Astrocyte of the cerebellum (primary cell): ENCODE measurements at regions not wholly inside any gene's neighbourhood (a gene's known extent, or its start where the extent isn't known, plus 50 kb on each side); places are given as distances from the start of the nearest gene placed in this dataset.

ENCODE experiments used
- DNase-seq: peaks from one replicate; pipeline ENCODE4 v3.0.0-alpha.2; 2011; ENCODE audit warnings: low read depth
- H3K4me3 ChIP-seq: 2 replicates; pipeline ENCODE4 v1.5.1; 2011; ENCODE audit warnings: mild to moderate bottlenecking, low read depth, low read length, moderate library complexity
- CTCF ChIP-seq: IDR thresholded peaks from 2 replicates; pipeline ENCODE4 v1.5.1; 2012; ENCODE audit warnings: low read length, low read depth, moderate library complexity, mild to moderate bottlenecking; ENCODE audit errors: missing control alignments
- in situ Hi-C: cut with HindIII; loops from 2 replicates; pipeline ENCODE4 v1.10.0; 2017; ENCODE audit warnings: low sequenced_read_pairs

DNA sequence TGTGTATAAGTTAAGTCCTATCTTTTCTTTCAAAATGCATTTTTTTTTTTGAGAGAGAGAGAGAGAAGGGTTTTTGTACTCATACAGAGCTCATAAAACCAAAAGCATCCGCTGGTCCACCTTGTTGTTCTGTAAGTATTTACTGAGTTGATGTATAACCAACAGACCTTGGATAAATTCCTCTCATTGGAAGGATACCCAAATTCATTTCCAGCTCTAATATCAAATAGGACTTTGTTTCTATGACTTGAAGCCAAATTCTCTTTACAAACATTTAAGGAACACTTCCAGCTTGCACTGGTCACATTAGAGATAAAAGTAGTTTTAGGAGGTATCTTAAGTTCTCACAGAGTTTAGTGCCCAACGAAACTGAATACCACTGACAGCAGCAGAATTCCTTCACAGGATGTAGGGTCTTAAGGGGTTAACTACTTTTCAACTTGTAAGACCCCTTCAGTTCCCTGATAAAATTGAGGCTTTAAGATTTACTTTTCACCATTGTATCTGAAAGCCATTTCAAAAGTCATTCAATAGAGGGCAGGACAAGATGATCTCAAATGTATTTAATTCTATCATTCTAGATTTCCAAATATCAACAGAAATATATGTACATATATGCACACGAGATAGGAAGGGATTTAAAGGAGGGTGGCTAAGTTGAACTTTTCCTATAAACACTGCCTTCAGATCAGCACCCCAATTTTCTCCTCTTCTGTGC is 1398.5 kb upstream of the CELF4 start:
- in situ Hi-C loops, result no loop called here
- no peak for DNase-seq
- H3K4me3 ChIP-seq, result no peak overlapping the region
- TF ChIP-seq CTCF, result no peak

- no peak overlapping the region for H3K4me3 ChIP-seq
- in situ Hi-C loops, result no loop called here
- no peak for TF ChIP-seq CTCF
- DNase-seq, result no peak
These were observed 1396.3 kb upstream of the CELF4 start for GRCh38 chr18:38961880-38962279.

GRCh38 chr18:38957736-38958135 is 1392.1 kb upstream of the CELF4 start:
- in situ Hi-C loops, result no loop called here
- no peak for DNase-seq
- no peak overlapping the region for H3K4me3 ChIP-seq
- no peak for TF ChIP-seq CTCF

GRCh38 chr18:38956068-38956467 is 1390.5 kb upstream of the CELF4 start:
- in situ Hi-C loops, result no loop called here
- no peak overlapping the region for H3K4me3 ChIP-seq
- DNase-seq, result no peak
- TF ChIP-seq CTCF, result no peak

- TF ChIP-seq CTCF, result no peak
- DNase-seq, result no peak
- in situ Hi-C loops, result no loop called here
- H3K4me3 ChIP-seq, result no peak overlapping the region
These were observed 1386.0 kb upstream of the CELF4 start for GRCh38 chr18:38951633-38952032.

DNA sequence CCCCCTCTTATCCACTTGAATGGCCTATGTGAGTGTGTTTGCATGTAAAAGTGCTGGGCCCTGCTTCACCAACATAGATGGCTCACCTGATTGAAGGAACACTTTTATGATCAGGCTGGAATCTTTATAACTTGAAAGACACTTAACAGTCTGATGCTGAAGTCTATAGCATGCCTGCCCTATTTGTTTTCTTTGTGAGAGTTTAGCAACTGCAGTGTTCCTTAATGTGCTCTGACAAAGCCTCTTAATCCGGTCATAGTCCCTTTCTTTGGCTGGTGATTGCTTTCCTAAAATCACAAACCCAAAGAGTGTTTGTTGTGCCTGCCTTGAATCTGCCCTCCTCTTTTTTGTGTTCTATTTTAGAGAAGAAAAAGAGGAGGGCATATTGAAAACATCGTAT is 1382.8 kb upstream of the CELF4 start:
- no peak for TF ChIP-seq CTCF
- no peak for DNase-seq
- in situ Hi-C loops, result no loop called here
- no peak overlapping the region for H3K4me3 ChIP-seq
